Fibroblast of lung (primary cell): ENCODE measurements at regions not wholly inside any gene's neighbourhood (a gene's known extent, or its start where the extent isn't known, plus 50 kb on each side); places are given as distances from the start of the nearest gene placed in this dataset.

Experiments used
- DNase-seq, 2 donors: peaks; one replicate each; pipeline versions ENCODE4 v3.0.0 to v3.0.0-alpha.2; 2010; ENCODE audit warnings: low read depth in 2 of 2
- H2AFZ ChIP-seq: 2 replicates; pipeline ENCODE4 v1.5.1; 2012; ENCODE audit warnings: low read length, control low read depth, inconsistent platforms
- H3K27ac ChIP-seq: 2 replicates; pipeline ENCODE4 v1.5.1; 2011; ENCODE audit warnings: low read length, control low read depth; ENCODE audit not compliant: insufficient read depth
- H3K27me3 ChIP-seq: 2 replicates; pipeline ENCODE4 v1.5.1; 2011; ENCODE audit warnings: mild to moderate bottlenecking, low read length; ENCODE audit not compliant: control insufficient read depth, insufficient read depth
- H3K36me3 ChIP-seq: 2 replicates; pipeline ENCODE4 v1.5.1; 2011; ENCODE audit warnings: low read length; ENCODE audit not compliant: control insufficient read depth, insufficient read depth
- H3K4me1 ChIP-seq: 2 replicates; pipeline ENCODE4 v1.5.1; 2011; ENCODE audit warnings: low read length; ENCODE audit not compliant: control insufficient read depth, insufficient read depth; ENCODE audit errors: extremely low read depth
- H3K4me2 ChIP-seq: 2 replicates; pipeline ENCODE4 v1.5.1; 2011; ENCODE audit warnings: low read length, control low read depth; ENCODE audit not compliant: insufficient read depth; ENCODE audit errors: extremely low read depth
- H3K4me3 ChIP-seq, 4 experiments: fragments of 200-600 bp in 1 of 4; sonication (generic) in 1 of 4; replicated peaks in 1 of 4; 2 replicates each; pipeline ENCODE4 v1.5.1; 2011 to 2016; ENCODE audit warnings: low read length in 4 of 4, low read depth in 3 of 4, mild to moderate bottlenecking in 3 of 4, control low read depth in 2 of 4, inconsistent platforms in 1 of 4, mixed read lengths in 1 of 4; ENCODE audit not compliant: insufficient read depth in 1 of 4; ENCODE audit errors: control extremely low read depth in 1 of 4
- H3K79me2 ChIP-seq: 2 replicates; pipeline ENCODE4 v1.5.1; 2012; ENCODE audit warnings: mild to moderate bottlenecking, low read length, inconsistent platforms; ENCODE audit not compliant: control insufficient read depth, insufficient read depth
- H3K9ac ChIP-seq: 2 replicates; pipeline ENCODE4 v1.5.1; 2011; ENCODE audit warnings: mild to moderate bottlenecking, low read length, control low read depth; ENCODE audit not compliant: insufficient read depth
- H3K9me3 ChIP-seq: 2 replicates; pipeline ENCODE4 v1.5.1; 2012; ENCODE audit warnings: low read depth, low read length; ENCODE audit not compliant: control insufficient read depth, insufficient read depth
- H4K20me1 ChIP-seq: 2 replicates; pipeline ENCODE4 v1.5.1; 2011; ENCODE audit warnings: low read length; ENCODE audit not compliant: control insufficient read depth, insufficient read depth; ENCODE audit errors: extremely low read depth
- CTCF ChIP-seq, 2 donors: IDR thresholded peaks in 1 of 2; conservative IDR thresholded peaks in 1 of 2; 1 replicate in 1 of 2; 2 replicates in 1 of 2; pipeline ENCODE4 v1.5.1; 2011 to 2012; ENCODE audit warnings: low read length in 2 of 2, control low read depth in 1 of 2, inconsistent platforms in 1 of 2, low read depth in 1 of 2, mild to moderate bottlenecking in 1 of 2
- EZH2 ChIP-seq: IDR thresholded peaks from 2 replicates; pipeline ENCODE4 v1.5.1; 2012; ENCODE audit warnings: low read length, control low read depth, mild to moderate bottlenecking; ENCODE audit errors: missing control alignments

GRCh38 chr10:56266120-56266519, 94.9 kb downstream of the ZWINT start:
- no peak overlapping the region for H3K27ac ChIP-seq
- H4K20me1 ChIP-seq: no peaks in the 10 kb centered on the region
- no peak overlapping the region for H3K4me2 ChIP-seq
- H3K4me3 ChIP-seq: no peak overlapping the region
- no peak for DNase-seq
- H2AFZ ChIP-seq: no peak overlapping the region
- no peaks in the 10 kb centered on the region for H3K36me3 ChIP-seq
- no peaks in the 10 kb centered on the region for H3K27me3 ChIP-seq
- no peaks in the 10 kb centered on the region for H3K4me1 ChIP-seq
- no peaks in the 10 kb centered on the region for H3K79me2 ChIP-seq
- TF ChIP-seq EZH2 (no peak), CTCF (conservative IDR thresholded peaks at IDR 0.05 in 1 of 2, IDR thresholded peaks at IDR 0.05 in 1 of 2; ENCODE audit: low read depth in 1 of 2, low read length in 2 of 2) (no peak)
- no peaks in the 10 kb centered on the region for H3K9me3 ChIP-seq
- H3K9ac ChIP-seq: no peak overlapping the region

- no peak for DNase-seq
- TF ChIP-seq EZH2 (no peak), CTCF (conservative IDR thresholded peaks at IDR 0.05 in 1 of 2, IDR thresholded peaks at IDR 0.05 in 1 of 2; ENCODE audit: low read depth in 1 of 2, low read length in 2 of 2) (no peak)
- no peaks in the 10 kb centered on the region for H3K27me3 ChIP-seq
- H2AFZ ChIP-seq: no peak overlapping the region
- H4K20me1 ChIP-seq: no peaks in the 10 kb centered on the region
- H3K4me3 ChIP-seq: no peak overlapping the region
- no peak overlapping the region for H3K27ac ChIP-seq
- H3K4me2 ChIP-seq: no peak overlapping the region
- H3K9ac ChIP-seq: no peak overlapping the region
- H3K36me3 ChIP-seq: no peaks in the 10 kb centered on the region
- H3K79me2 ChIP-seq: no peaks in the 10 kb centered on the region
- H3K4me1 ChIP-seq: no peaks in the 10 kb centered on the region
- no peaks in the 10 kb centered on the region for H3K9me3 ChIP-seq
These were observed 102.1 kb downstream of the ZWINT start for GRCh38 chr10:56258991-56259390.

- TF ChIP-seq EZH2 (no peak), CTCF (conservative IDR thresholded peaks at IDR 0.05 in 1 of 2, IDR thresholded peaks at IDR 0.05 in 1 of 2; ENCODE audit: low read depth in 1 of 2, low read length in 2 of 2) (no peak)
- Histone ChIP-seq H3K4me3 (no peak overlapping the region), H3K4me1 (no peaks in the 10 kb centered on the region), H3K9me3 (no peaks in the 10 kb centered on the region), H3K79me2 (no peaks in the 10 kb centered on the region), H3K36me3 (no peaks in the 10 kb centered on the region), H3K4me2 (no peak overlapping the region), H2AFZ (no peak overlapping the region), H3K27ac (no peak overlapping the region), H3K27me3 (no peaks in the 10 kb centered on the region), H3K9ac (no peak overlapping the region), H4K20me1 (no peaks in the 10 kb centered on the region)
- no peak for DNase-seq
These were observed 102.7 kb downstream of the ZWINT start for GRCh38 chr10:56258378-56258777.
